ENCODE measurements at regions not wholly inside any gene's neighbourhood (a gene's known extent, or its start where the extent isn't known, plus 50 kb on each side); places are given as distances from the start of the nearest gene placed in this dataset.

DNA sequence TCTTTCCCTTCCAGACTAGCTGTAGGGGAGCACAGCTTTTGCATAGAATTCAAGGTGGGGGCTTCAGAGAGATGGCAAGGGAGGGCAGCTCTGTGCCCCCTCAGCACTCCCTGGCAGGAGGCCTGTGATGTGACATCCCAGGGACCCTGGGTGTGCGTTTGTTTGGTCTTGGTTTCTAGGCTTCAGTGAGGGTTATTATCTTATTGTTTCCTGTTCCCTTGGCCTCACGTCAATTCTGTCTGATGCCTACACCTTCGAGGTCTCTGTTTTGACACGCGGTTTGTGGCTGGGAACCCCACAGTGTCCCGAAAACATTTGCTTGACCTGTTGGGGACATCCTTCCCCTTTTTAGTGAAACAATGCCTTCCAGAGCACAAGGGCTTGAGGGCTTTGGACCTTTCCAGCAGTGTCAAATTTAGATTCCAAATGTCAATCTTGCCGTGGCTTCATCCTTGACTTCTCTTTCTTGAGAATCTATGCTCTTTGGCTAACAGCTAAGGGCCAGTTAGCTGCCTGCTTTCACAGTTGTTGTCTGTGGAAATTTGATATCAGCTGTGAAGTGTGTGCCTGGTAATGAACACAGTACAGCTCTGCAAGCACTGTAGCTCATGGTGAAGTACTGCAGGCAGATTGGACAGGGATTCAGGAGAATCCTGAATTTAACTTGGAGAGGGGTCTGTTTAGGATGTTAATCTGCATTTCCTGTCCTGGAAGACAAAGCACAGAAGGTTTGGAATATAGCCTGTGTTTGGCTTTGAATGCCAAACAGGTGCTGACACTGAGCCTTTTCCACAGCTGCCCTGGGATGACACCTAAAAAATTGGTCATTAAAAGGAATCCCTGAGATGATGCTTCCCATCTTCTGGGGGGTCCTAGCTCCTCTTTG is 108.2 kb upstream of the CXCR4 start:
- no peak for FAIRE-seq
- H3K36me3 ChIP-seq (ENCODE audit: control insufficient read depth in 2 of 2, extremely low read depth in 1 of 2, insufficient read depth in 2 of 2, low read length in 2 of 2), result no peaks in the 10 kb centered on the region

DNA sequence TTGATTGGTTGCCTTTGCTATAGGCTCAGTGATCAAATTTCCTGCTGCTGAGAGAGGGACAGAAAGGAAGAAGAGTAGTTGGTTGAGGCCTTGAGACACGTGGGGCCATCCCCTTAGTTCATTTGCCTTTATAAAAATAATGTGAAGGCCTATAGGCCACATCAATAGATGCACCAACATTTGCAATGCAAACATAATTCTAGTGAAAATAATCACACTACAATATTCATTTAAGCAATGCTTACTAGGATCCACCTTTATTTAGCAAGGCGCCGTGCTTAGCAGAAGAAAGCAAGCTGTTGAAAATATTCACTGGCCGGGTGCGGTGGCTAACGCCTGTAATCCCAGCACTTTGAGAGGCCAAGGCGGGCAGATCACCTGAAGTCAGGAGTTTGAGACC is 105.3 kb upstream of the CXCR4 start:
- Histone ChIP-seq H3K36me3 (ENCODE audit: control insufficient read depth in 2 of 2, extremely low read depth in 1 of 2, insufficient read depth in 2 of 2, low read length in 2 of 2) (no peaks in the 10 kb centered on the region), H2AFZ (ENCODE audit: control insufficient read depth, low read length) (no peak overlapping the region), H3K9me3 (ENCODE audit: control insufficient read depth, low read depth, low read length) (no peaks in the 10 kb centered on the region), H3K4me1 (ENCODE audit: control insufficient read depth, extremely low read depth, insufficient read depth, low read length) (no peaks in the 10 kb centered on the region), H3K4me3 (ENCODE audit: control insufficient read depth in 2 of 3, extremely low read depth in 1 of 3, insufficient read depth in 2 of 3, low read depth in 1 of 3, low read length in 3 of 3) (no peak overlapping the region), H3K27ac (ENCODE audit: control insufficient read depth, insufficient read depth, low read length) (no peak overlapping the region), H3K79me2 (ENCODE audit: control insufficient read depth, insufficient read depth, low read length) (no peaks in the 10 kb centered on the region), H4K20me1 (ENCODE audit: control insufficient read depth, extremely low read depth, insufficient read depth, low read length) (no peaks in the 10 kb centered on the region), H3K4me2 (ENCODE audit: control insufficient read depth, extremely low read depth, insufficient read depth, low read depth, low read length) (no peak overlapping the region), H3K27me3 (ENCODE audit: control insufficient read depth, extremely low read depth, insufficient read depth, low read length) (peaks cover 3% of the 10 kb centered on the region), H3K9ac (ENCODE audit: control insufficient read depth, extremely low read depth, insufficient read depth, low read length) (no peak overlapping the region), H3K9me1 (ENCODE audit: control insufficient read depth, extremely low read depth, insufficient read depth, low read length) (no peaks in the 10 kb centered on the region)
- FAIRE-seq, result no peak
- dilution Hi-C loops (cut with MboI; ENCODE audit: extremely low pct_ligation_motif_present, low sequenced_read_pairs), result no loop called here
- DNase-seq (ENCODE audit: low read depth, low spot score), result no peak
- TF ChIP-seq, protein P1, sequence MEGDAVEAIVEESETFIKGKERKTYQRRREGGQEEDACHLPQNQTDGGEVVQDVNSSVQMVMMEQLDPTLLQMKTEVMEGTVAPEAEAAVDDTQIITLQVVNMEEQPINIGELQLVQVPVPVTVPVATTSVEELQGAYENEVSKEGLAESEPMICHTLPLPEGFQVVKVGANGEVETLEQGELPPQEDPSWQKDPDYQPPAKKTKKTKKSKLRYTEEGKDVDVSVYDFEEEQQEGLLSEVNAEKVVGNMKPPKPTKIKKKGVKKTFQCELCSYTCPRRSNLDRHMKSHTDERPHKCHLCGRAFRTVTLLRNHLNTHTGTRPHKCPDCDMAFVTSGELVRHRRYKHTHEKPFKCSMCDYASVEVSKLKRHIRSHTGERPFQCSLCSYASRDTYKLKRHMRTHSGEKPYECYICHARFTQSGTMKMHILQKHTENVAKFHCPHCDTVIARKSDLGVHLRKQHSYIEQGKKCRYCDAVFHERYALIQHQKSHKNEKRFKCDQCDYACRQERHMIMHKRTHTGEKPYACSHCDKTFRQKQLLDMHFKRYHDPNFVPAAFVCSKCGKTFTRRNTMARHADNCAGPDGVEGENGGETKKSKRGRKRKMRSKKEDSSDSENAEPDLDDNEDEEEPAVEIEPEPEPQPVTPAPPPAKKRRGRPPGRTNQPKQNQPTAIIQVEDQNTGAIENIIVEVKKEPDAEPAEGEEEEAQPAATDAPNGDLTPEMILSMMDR (optimal IDR thresholded peaks at IDR 0.05 in 1 of 3, IDR thresholded peaks at IDR 0.05 in 1 of 3, conservative IDR thresholded peaks at IDR 0.05 in 1 of 3; ENCODE audit: extremely low read depth in 1 of 3, insufficient read depth in 2 of 3, low read length in 3 of 3), result no peak
- no peak for TF ChIP-seq EZH2 (IDR thresholded peaks at IDR 0.05; ENCODE audit: low read length)

More for the DNA sequence above, 108.2 kb upstream of the CXCR4 start:
- Histone ChIP-seq H3K9me3 (ENCODE audit: control insufficient read depth, low read depth, low read length) (no peaks in the 10 kb centered on the region), H2AFZ (ENCODE audit: control insufficient read depth, low read length) (no peak overlapping the region), H3K27ac (ENCODE audit: control insufficient read depth, insufficient read depth, low read length) (no peak overlapping the region), H3K79me2 (ENCODE audit: control insufficient read depth, insufficient read depth, low read length) (no peaks in the 10 kb centered on the region), H3K4me3 (ENCODE audit: control insufficient read depth in 2 of 3, extremely low read depth in 1 of 3, insufficient read depth in 2 of 3, low read depth in 1 of 3, low read length in 3 of 3) (no peak overlapping the region), H3K9me1 (ENCODE audit: control insufficient read depth, extremely low read depth, insufficient read depth, low read length) (no peaks in the 10 kb centered on the region), H4K20me1 (ENCODE audit: control insufficient read depth, extremely low read depth, insufficient read depth, low read length) (no peaks in the 10 kb centered on the region), H3K9ac (ENCODE audit: control insufficient read depth, extremely low read depth, insufficient read depth, low read length) (no peak overlapping the region), H3K4me2 (ENCODE audit: control insufficient read depth, extremely low read depth, insufficient read depth, low read depth, low read length) (no peak overlapping the region), H3K4me1 (ENCODE audit: control insufficient read depth, extremely low read depth, insufficient read depth, low read length) (no peaks in the 10 kb centered on the region), H3K27me3 (ENCODE audit: control insufficient read depth, extremely low read depth, insufficient read depth, low read length) (no peaks in the 10 kb centered on the region)
- dilution Hi-C loops (cut with MboI; ENCODE audit: extremely low pct_ligation_motif_present, low sequenced_read_pairs), result no loop called here
- TF ChIP-seq, protein P1 (optimal IDR thresholded peaks at IDR 0.05 in 1 of 3, IDR thresholded peaks at IDR 0.05 in 1 of 3, conservative IDR thresholded peaks at IDR 0.05 in 1 of 3; ENCODE audit: extremely low read depth in 1 of 3, insufficient read depth in 2 of 3, low read length in 3 of 3), result no peak
- no peak for TF ChIP-seq EZH2 (IDR thresholded peaks at IDR 0.05; ENCODE audit: low read length)
- DNase-seq (ENCODE audit: low read depth, low spot score), result no peak

Data from keratinocyte (primary cell).